Hippocampal formation (tissue), 2 donors: ENCODE measurements at regions not wholly inside any gene's neighbourhood (a gene's known extent, or its start where the extent isn't known, plus 50 kb on each side); places are given as distances from the start of the nearest gene placed in this dataset.
"Not testable (repeated sequence)": the region's sequence is repeated elsewhere in the genome, so short reads cannot be mapped to it uniquely, and the experiment has no call there.

Experiments used
- DNase-seq, 2 donors: peaks; one replicate each; lab custom pipeline; 2025; lab: John Stamatoyannopoulos, UW

DNA sequence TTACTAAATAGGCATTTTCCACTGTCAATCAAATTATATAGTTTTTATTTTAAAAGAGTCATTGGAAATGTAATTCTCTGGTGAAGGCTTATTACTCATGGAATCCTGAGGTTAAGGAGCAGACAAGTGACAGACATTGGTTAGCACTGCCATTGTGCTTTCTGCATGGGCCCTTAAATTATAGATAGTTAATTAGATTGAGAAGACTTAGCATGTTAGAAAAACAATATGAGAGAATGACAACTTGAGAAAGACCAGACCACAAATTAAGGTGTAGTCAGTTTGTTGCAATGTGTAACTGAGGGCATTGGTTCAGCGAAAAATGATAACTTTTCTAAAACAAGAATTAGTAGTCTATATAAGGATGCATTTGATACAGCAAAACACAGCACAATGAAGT, 195.5 kb downstream of the SLITRK6 start:
- no peak for DNase-seq

DNA sequence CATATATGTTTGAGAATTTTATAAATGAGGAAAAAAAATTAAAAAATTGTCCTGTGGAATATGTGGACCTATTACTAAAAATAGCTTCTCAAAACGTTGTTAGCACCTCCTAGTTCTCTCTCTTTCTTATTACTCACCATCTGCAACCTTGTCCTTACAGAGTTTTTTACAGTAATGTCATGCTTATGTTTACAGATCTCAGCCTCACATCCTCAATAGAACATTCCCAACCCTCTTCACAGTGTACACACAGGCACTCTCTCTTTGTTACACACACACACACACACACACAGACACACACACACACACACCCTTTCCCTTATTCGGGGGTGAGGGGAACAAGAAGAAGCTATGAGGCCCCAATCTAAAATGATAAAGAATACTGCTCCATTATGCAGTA, 197.7 kb downstream of the SLITRK6 start:
- no peak for DNase-seq

DNA sequence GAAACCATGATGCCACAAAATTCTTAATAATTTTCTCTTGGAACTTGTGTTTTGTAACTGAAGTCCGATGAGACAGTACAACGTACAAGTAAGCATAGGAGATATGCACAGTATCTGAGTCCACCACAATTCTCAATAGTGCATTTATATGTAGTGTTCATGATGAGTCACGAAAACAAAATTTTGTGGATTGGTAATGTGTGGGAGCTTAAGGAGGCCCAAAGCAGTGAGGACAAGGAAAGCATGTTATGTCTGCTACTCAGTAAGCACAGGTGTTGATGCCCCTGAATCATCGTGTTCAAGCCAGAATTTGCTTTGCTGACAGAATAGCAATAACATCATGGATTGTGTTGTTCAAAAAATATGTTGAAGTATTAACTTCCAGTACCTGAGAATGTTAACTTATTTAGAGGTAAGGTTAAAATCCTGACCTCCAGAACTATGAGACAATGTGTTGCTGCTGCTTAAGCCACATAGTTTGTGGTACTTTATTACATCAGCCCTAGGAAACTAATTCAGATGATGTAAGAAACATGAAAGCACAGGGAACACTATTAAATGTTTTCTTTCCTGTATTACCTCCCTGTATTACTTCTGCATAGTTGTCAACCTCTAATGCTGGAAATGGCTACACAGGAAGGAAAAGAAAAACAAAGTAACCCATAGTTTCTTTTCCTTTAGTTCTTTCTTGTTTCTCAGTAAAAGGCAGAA, 201.3 kb downstream of the SLITRK6 start:
- DNase-seq = no peak

DNA sequence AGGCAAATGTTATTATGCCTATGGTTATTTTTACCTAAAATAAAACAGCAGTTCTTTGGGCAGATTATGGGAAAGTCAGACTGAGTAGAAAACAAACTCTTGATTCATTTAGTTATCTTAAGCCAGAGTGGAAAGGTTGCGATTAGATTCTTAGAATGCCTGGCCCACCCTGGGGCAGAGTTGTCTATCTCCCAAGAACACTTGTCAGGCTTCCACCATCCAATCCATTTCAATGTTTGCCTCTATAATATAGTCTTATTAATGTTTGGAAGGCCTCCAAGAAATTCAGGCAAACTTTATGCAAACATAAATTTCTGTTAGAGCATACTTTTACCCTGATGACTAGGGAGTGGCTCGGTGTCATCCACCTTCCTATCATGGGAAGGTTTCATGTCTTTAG, 207.0 kb downstream of the SLITRK6 start:
- no peak for DNase-seq

DNA sequence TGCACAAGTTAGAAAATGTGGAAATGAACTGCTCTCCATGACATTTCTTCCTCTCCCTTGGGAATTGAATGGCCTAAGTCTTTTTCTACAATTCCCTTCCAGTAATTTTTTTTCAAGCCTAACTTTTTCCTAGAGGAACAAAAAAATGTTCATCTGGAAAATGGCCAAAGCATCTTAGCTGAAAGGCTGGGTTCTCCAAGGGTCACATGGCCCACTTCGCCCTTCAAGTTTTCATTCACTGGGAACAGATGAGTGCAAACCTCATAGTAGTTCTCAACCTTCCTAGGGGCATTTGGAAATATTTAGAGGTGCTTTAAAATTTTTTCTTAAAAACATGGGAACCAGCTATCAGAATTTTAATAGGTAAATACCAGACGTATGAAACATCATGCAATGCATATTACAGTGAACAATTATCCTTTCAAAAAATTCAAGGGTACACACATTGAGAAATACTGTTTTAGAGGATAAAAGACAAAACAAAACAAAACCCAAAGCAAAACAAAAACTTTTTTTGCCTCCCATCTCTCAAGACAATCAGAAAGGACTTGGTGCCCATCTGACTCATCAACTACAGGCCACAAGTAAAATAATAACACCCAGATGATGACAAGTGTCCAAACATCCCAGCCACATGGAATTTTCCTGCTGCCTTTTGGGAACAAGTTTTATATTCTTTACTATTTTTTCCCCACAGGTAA, 208.8 kb downstream of the SLITRK6 start:
- DNase-seq = no peak

DNA sequence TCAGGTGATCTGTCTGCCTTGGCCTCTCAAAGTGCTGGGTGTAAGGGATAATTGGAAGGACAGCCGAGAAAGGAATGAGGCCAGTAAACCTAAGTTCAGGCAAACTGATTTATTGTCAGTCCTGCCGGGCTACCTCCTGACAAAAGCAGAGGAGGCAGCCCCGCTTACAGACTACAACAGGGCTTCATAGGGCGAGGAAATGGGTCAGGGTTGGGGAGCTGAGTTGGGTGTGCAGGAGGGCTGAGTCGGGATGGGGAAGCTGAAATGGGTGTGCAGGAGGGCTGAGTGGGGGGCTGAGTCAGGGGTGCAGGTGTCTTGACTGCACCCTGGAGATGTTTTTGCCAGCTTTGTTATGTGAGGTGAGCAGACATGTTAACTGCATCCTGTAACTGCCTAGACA, 210.2 kb downstream of the SLITRK6 start:
- DNase-seq = no peak

DNA sequence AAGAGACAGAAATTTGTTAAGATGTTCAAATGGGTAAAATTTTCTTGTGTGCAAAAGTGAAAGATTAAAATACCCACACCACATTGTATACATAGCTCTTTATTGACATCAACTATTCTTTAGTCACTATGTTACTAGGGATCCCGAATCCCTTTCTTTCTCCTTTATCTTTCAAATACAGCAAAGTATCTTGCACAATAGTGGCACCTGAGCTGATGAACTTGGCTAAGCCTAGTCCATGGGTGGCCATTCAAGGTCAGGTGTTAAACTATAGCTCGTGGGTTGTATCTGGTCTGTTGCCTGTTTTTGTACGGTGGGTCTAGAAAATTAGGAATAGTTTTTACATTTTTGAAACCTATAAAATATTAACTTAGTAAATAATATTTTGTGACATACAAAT, 210.9 kb downstream of the SLITRK6 start:
- DNase-seq = no peak

DNA sequence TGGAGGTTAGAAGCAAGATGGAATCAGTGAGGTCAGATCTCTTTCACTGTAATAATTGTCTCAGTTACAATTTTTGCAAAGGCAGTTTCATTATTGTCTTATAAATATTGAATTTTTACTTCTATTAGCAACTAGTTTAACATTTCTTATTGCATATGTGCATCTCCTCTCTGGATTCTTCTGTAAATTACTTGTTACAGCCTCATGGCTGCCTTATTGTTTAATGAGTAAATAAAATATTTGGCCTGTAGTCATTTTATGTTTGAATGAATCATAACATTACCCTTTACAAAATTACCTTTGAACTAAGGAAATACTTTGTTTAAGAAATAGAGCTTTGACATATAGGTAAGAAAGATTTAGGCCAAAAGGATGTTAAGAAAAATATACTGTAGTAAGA, 212.4 kb downstream of the SLITRK6 start:
- DNase-seq = no peak

DNA sequence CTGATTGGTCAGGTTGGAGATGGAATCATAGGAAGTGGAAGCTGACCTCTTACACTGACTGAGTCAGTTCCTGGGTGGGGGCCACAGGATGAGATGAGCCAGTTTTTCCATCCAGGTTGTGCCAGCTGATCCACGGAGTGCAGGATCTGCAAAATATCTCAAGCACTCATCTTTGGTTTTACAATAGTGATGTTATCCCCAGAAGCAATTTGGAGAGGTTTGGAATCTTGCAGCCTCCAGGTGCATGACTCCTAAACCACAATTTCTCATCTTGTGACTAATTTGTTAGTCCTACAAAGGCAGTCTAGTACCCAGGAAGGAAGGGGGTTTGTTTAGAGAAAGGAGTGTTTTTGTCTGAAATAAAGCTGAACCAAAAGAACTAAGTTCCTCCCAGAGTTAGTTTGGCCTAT, 212.8 kb downstream of the SLITRK6 start:
- DNase-seq = no peak

DNA sequence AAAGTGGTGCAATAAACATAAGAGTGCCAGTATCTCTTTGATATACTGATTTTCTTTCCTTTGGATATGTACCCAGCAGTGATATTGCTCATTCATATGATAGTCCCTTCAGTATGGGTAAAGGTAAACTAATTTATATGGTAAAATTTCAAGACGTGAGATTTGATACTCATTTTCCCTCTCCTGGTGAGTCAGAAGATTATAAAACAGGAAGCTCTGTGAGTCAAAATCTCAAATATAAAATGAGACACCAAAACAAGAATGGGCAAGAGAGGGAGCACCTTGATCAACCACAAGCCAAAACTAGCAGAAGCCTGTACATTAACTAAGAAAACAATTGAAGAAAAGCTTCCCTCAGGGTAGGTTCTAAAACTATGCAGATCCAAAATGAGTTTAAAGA, 216.3 kb downstream of the SLITRK6 start:
- no peak for DNase-seq

DNA sequence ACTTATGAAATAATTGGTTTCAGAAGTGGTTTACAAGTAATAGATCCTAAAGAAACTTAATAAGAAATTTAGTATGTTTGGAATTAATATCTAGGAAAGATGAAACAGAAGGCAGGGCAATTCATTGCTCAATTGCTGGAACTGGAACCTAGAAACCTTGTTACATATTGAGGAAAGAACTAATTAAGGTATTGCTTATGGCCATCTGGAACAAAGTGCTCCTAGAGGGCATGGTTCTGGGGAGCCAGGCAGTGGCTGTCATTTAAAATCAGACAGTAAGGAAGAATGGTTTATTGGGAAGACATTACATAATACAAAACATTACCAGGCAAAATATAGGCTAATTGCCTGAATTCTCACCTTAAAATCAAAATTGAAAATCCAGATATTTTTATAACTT, 224.1 kb downstream of the SLITRK6 start:
- no peak for DNase-seq

DNA sequence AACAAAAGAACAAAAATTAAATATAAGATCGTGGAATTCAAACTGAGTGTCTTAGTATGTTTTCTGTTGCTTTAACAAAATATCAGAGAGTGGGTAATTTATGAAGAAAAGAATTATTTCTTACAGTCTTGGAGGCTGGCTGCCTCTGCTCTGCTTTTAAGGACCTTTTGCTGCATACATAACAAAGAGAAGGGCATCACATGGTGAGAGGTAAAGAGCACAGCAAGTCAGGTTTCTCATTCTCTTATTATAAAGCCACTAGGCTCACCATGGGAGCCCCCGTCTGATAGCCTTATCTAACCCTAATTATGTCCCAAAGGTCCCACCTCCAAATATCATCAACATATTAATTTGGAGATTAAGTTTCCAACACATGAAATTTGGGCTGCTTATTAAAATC, 231.3 kb downstream of the SLITRK6 start:
- no peak for DNase-seq

DNA sequence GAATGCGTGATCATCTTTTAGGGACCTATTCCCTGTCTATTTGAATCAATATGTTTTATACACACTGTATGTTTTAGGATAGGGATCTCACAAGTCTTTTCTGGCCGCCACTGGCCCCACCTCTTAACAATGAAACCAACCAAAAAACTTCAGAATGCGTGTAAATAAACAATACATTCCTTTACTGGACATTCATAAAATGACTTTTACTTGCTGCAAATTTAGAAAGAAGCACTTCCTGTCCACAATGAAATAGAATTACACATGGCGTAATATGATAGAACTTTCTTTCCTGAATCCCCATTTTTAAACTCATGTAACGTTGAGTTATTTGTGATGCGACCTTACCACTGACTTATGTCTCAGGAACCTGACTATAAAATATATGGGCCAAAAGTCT, 233.6 kb downstream of the SLITRK6 start:
- no peak for DNase-seq

DNA sequence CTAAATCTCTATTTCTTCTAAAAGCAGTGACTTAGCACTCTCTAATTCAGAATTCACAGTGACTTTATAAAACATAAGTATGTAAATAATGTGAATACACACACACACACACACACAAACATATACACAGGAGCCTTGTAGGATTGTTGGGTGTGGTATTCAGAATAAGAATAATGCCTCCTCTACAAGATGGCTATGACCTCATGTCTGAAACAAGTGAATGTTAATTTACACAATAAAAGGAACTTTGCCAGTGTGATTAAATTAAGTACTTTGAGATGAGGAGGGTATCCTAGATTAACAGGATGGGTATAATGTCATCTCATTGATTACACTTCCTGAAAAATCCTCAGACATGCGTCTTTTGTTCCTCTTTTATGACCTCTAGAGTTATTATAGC, 234.6 kb downstream of the SLITRK6 start:
- DNase-seq = no peak

DNA sequence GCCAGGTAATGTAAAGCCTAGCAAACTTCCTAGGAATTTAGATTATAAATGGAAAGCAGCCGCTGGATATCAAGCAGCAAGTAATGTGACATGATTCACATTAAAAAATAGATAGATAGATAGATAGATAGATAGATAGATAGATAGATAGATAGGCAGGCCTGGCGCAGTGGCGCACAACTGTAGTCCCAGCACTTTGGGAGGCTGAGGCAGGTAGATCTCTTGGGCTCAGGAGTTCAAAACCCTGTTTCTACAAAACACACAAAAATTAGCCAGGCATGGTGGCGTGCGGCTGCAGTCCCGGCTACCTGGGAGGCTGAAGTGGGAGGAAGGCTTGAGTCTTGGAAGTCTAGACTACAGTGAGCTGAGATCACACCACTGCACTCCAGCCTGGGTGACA, 236.9 kb downstream of the SLITRK6 start:
- DNase-seq = no peak

DNA sequence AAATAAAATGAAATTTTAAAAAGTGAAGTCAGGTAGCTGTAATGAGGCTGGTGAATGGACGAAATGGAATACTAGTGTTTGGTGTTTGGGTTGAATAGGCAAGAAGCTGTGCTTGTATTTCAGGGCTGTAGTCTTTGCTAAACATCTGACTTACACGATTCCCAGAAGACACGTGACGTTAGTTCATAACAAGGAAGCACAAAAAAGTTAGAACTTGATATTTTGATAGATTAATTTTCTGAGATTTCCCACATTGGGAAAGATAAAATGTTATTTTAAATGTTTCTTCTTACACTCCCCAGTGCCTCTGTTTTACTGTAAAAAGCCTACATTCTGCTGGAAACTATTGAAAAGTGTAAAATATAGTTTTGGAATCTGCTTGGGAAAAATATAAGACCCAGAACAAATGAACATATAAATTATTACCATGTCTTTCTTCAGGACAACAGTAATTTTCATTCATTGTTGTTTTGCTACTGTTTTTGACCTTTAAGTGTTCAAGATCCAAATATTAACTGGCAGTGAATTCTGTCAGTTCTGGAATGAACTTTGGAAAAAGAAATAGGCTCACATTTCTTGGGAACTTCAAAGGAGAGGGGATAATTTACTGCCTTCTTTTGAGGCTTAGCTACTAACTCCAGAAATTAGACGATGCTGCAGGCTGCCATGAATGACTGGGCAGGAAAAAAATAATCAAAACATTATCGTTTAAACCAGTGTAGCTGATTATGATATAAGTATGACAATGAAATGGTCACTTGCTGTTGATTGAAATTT, 241.3 kb downstream of the SLITRK6 start:
- DNase-seq = no peak

DNA sequence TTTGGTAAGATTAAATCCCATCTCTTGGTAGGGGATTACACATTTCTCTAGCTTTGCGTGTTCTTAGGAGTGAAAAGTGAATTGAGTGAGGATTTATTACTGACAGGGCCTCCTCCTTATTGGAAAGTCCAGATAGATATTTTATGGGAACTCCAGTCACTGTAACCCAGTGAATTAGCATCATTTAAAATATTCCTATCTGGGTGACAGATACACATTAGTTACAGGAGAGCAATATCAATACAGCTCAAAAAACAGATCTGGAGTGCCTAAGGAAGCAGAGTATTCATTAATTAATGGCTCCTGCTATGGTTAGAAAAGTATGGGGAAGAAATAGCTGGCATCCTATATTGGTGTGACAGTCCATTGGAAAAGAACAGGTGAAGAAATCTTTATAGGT, 248.2 kb downstream of the SLITRK6 start:
- DNase-seq = no peak

DNA sequence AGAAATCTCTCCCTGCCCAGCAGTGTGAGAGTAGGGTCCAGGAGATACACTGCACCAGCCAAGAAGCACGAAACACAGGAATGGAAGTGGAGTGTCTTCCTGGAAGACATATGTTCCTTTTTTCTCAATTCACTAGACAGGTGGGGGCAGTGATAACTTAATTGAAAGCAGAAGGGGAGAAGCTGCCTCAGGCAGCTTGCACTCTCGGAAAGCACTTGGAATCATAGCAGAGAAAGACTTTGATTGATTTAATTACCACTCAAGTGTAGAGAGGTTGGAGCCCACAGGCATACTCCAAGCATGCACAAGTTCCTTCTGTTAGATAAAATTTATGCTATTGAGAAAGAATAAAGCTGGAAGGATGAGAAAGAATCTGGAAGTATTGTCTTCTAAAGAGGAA, 249.4 kb downstream of the SLITRK6 start:
- no peak for DNase-seq

DNA sequence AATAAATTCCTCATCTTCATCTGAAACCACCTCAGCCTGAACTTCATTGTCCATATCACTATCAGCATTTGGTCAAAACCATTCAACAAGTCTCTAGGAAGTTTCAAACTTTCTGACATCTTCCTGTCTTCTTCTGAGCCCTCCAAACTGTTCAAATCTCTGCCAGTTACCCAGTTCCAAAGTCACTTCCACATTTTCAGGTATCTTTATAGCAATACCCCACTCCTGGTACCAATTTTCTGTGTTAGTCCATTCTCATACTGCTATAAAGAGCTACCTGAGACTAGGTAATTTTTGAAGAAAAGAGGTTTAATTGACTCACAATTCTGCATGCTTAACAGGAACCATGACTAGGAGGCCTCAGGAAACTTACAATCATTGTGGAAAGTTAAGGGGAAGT, 250.4 kb downstream of the SLITRK6 start:
- not testable (repeated sequence) for DNase-seq

DNA sequence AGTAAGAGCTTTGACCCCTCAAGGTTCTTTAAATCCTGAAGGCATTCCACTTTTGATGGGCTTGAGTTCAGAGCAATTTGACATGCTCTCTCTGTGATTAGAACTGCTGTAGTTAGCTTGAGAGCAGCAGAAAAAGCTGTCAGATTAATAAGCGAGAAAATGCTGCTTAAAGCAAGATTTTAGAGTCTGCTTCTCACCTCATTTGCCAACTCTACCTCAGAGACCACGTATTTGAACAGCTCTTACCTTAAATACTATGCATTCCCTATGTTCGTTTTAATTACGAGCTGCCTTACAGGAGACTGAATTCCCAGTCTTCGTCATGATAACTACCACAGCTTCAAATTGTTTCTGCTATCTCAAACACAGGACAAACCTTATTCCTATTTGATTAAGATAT, 253.4 kb downstream of the SLITRK6 start:
- DNase-seq = no peak

DNA sequence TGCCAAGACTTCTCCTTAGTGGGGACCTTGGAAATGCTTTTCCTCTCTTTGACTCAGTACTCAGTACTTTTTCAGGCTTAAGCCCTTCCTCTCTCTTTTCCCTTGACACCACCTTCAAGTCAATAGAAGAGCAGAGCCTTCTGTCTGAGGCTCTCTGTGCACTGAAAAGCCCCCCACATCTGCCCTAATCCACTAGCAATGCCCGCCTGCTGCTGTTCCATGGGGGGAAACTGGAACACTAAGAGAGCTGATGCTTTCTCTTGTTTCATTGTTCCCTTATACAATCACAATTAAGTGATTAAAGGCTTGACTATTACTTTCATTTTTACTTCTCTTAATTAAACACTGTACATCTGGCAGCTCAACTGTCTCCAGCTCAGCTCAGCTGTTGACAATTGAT, 254.5 kb downstream of the SLITRK6 start:
- DNase-seq = no peak

DNA sequence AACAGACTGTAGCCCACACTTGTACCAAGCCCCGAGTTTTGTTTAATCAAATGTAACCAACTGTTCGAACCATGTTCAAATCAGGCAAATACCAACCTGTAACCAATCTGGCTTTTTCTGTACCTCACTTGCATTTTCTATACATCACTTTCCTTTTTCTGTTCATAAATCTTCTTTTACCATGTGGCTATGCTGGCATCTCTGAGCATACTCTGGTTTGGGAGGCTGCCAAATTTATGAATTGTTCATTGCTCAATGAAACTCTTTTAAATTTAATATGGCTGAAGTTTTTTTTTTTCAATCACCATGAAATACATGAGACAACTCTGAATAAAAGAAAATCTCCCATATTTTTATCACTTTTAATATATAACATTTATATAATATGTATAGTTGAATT, 256.1 kb downstream of the SLITRK6 start:
- no peak for DNase-seq

DNA sequence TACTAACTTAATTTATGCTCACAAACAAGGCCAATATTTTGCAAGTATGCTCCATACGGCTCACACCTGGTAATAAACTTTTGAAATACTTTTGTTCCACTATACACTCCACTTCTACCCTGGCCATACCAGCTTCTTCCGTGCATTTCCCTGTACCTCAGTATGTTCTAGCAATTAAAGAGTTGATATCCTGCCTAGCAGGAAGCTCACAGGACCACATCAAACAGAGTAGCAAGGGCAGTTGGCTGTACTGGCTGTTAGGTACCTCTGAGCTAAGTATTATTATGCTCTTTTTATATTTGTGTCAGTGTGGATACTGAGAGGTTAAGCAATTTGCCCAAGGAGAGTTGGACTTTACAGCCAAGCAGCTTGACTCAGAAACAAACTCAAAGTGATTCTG, 257.7 kb downstream of the SLITRK6 start:
- no peak for DNase-seq
